ENCODE measurements at regions not wholly inside any gene's neighbourhood (a gene's known extent, or its start where the extent isn't known, plus 50 kb on each side); places are given as distances from the start of the nearest gene placed in this dataset.

DNA sequence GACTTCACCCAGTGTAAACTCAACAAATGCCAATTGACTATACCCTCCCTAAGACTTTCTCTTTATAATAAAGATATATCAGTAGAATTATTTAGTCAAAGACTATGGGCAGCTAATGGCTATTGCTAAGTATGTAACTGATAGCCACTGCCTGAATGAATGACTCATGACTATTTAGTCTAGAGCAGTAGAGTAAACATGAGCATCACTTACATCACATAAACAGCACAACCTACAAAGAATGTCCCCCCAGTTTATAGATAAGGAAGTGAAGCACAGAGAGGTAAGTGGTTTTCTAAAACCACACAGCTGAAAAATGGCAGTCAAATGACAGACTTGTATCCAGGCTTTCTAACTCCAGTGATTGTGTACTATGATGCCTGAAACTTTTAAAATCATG is 507.0 kb downstream of the PPARGC1A start:
- no peak for TF ChIP-seq NPAS2 (CRISPR knock-in tag; IDR thresholded peaks at IDR 0.05; ENCODE audit: borderline replicate concordance)
- no peak for TF ChIP-seq ZNF12 (CRISPR knock-in tag; IDR thresholded peaks at IDR 0.05)
- TF ChIP-seq ZMYM4 (CRISPR knock-in tag; IDR thresholded peaks at IDR 0.05) = no peak
- TF ChIP-seq, protein P1, sequence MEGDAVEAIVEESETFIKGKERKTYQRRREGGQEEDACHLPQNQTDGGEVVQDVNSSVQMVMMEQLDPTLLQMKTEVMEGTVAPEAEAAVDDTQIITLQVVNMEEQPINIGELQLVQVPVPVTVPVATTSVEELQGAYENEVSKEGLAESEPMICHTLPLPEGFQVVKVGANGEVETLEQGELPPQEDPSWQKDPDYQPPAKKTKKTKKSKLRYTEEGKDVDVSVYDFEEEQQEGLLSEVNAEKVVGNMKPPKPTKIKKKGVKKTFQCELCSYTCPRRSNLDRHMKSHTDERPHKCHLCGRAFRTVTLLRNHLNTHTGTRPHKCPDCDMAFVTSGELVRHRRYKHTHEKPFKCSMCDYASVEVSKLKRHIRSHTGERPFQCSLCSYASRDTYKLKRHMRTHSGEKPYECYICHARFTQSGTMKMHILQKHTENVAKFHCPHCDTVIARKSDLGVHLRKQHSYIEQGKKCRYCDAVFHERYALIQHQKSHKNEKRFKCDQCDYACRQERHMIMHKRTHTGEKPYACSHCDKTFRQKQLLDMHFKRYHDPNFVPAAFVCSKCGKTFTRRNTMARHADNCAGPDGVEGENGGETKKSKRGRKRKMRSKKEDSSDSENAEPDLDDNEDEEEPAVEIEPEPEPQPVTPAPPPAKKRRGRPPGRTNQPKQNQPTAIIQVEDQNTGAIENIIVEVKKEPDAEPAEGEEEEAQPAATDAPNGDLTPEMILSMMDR (CRISPR knock-in tag; IDR thresholded peaks at IDR 0.05) = no peak
- TF ChIP-seq HES4 (CRISPR knock-in tag; IDR thresholded peaks at IDR 0.05; ENCODE audit: borderline replicate concordance) = no peak
- TF ChIP-seq KDM1A (CRISPR knock-in tag; IDR thresholded peaks at IDR 0.05) = no peak
- no peak for TF ChIP-seq CBFB (CRISPR knock-in tag; IDR thresholded peaks at IDR 0.05)
- TF ChIP-seq, protein P2, sequence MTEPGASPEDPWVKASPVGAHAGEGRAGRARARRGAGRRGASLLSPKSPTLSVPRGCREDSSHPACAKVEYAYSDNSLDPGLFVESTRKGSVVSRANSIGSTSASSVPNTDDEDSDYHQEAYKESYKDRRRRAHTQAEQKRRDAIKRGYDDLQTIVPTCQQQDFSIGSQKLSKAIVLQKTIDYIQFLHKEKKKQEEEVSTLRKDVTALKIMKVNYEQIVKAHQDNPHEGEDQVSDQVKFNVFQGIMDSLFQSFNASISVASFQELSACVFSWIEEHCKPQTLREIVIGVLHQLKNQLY (CRISPR knock-in tag; IDR thresholded peaks at IDR 0.05) = no peak
- TF ChIP-seq ZNF24 (IDR thresholded peaks at IDR 0.05) = no peak
- no peak for TF ChIP-seq GABPA (IDR thresholded peaks at IDR 0.05; ENCODE audit: low read depth, low read length)
- no peak for TF ChIP-seq GABPA (CRISPR knock-in tag; IDR thresholded peaks at IDR 0.05; ENCODE audit: low read depth)
- TF ChIP-seq, protein P3, sequence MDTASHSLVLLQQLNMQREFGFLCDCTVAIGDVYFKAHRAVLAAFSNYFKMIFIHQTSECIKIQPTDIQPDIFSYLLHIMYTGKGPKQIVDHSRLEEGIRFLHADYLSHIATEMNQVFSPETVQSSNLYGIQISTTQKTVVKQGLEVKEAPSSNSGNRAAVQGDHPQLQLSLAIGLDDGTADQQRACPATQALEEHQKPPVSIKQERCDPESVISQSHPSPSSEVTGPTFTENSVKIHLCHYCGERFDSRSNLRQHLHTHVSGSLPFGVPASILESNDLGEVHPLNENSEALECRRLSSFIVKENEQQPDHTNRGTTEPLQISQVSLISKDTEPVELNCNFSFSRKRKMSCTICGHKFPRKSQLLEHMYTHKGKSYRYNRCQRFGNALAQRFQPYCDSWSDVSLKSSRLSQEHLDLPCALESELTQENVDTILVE (CRISPR knock-in tag; IDR thresholded peaks at IDR 0.05) = no peak

Data from HepG2 (cell line).